Activated CD8-positive, alpha-beta T cell treated with anti-CD3 and anti-CD28 coated beads for 36 hours (primary cell): ENCODE measurements at regions not wholly inside any gene's neighbourhood (a gene's known extent, or its start where the extent isn't known, plus 50 kb on each side); places are given as distances from the start of the nearest gene placed in this dataset.

Experiments used
- ATAC-seq: fragments of 200-7000 bp; cut with Tn5 transposase; one replicate; pipeline ENCODE4 v1.10.0; 2021; ENCODE audit warnings: mild to moderate bottlenecking, moderate library complexity
- CTCF ChIA-PET: fragments of 350-600 bp; sonication (Branson Sonifier 250); formaldehyde crosslinking; loops from one replicate; lab custom pipeline; 2021; ENCODE audit warnings: antibody characterized with exemption; lab: Charles Lee
- POLR2A ChIA-PET: fragments of 350-600 bp; sonication (Branson Sonifier 250); formaldehyde crosslinking; loops from one replicate; lab custom pipeline; 2021; ENCODE audit warnings: antibody characterized with exemption; lab: Charles Lee
- DNase-seq: peaks from one replicate; pipeline ENCODE4 v3.0.0-alpha.2; 2020
- H3K27ac Mint-ChIP-seq: one replicate; pipeline ENCODE4 v1.8.0; 2021; ENCODE audit warnings: mild to moderate bottlenecking, mixed read lengths
- H3K27me3 Mint-ChIP-seq: one replicate; pipeline ENCODE4 v1.8.0; 2021; ENCODE audit warnings: mixed read lengths
- H3K36me3 Mint-ChIP-seq: one replicate; pipeline ENCODE4 v1.8.0; 2021; ENCODE audit warnings: low read depth, mixed read lengths
- H3K4me1 Mint-ChIP-seq: one replicate; pipeline ENCODE4 v1.8.0; 2021; ENCODE audit warnings: low read depth, mixed read lengths
- H3K4me3 Mint-ChIP-seq: one replicate; pipeline ENCODE4 v1.8.0; 2021; ENCODE audit warnings: mild to moderate bottlenecking, moderate library complexity, mixed read lengths
- H3K9me3 Mint-ChIP-seq: one replicate; pipeline ENCODE4 v1.8.0; 2021; ENCODE audit warnings: mixed read lengths
- CTCF ChIP-seq: fragments of 200-600 bp; IDR thresholded peaks from one replicate; pipeline ENCODE4 v1.8.0; 2022; ENCODE audit warnings: antibody characterized with exemption, mild to moderate bottlenecking
- intact Hi-C: fragments of 100-400 bp; cut with micrococcal nuclease; formaldehyde crosslinking; loops from one replicate; pipeline ENCODE4 v1.10.0; 2022

GRCh38 chr14:55877942-55878341 lies 240.3 kb upstream of the PELI2 start:
- Mint-ChIP-seq H3K9me3 (no peaks in the 10 kb centered on the region), H3K4me1 (no peaks in the 10 kb centered on the region), H3K4me3 (no peak overlapping the region), H3K27me3 (peaks cover 6% of the 10 kb centered on the region), H3K36me3 (no peaks in the 10 kb centered on the region), H3K27ac (no peak overlapping the region)
- ATAC-seq (no peak), DNase-seq (no peak)
- intact Hi-C loops: no loop called here
- CTCF ChIA-PET: no interaction called here
- TF ChIP-seq CTCF: no peak
- POLR2A ChIA-PET: no interaction called here

DNA sequence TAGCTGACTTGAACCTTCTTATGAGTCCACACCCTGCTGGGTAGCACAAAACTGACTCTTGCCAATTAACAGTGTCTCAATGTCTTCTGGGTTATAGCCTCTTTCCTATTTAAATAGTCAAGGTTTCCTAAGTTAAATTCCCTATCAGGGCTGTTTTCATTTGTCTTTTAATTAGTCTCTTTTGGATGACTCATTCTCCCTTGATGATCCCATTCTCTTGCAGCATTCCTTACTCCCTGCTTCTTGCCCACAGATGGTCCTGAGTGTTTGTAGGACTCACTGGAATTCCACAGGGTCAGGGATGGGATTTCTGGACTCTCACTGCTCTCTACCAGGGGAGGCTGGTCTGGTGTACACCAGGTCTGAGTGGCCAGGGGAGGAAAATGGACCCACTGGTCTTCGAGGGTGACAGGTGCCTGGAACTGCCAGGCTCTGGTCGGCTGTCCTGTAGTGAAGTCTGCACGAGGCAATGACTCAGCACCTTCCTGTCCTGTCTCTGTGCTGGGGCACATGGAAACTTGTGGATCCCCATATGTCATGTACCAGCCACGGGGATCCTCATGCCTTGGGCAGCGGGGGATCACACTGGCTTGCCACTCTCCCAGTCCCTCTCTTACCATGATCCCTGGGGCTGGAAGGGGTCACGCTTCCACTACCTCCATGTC lies 236.5 kb upstream of the PELI2 start:
- ATAC-seq (no peak), DNase-seq (no peak)
- Mint-ChIP-seq H3K4me3 (no peak overlapping the region), H3K4me1 (no peaks in the 10 kb centered on the region), H3K9me3 (no peaks in the 10 kb centered on the region), H3K27me3 (peaks cover 11% of the 10 kb centered on the region), H3K27ac (no peak overlapping the region), H3K36me3 (no peaks in the 10 kb centered on the region)
- CTCF ChIA-PET: interaction anchor here (1.0 kb wide), 1 partner anchor 21 kb away, joined by 4 read pairs; no protein-coding TSS in a partner anchor
- POLR2A ChIA-PET: no interaction called here
- no peak for TF ChIP-seq CTCF
- intact Hi-C loops: no loop called here

DNA sequence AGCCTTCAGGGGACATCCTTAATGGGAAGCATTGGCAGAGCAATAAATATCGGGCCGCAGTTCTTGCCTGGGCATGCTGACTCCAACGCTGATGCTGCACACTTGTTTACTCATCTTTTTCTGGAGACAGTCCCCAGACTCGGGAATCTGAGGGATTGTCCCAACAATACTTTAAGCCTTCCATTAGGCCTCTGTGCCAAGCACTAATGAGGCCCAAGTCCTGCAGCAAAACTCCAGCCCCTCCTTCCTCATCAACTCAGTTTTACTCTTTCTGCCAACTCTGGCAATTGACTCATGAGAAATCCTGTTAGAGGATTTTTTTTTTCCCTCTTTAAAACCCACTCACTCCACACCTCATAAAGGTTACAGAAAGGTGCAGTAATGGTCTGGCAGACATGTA lies 233.4 kb upstream of the PELI2 start:
- H3K36me3 Mint-ChIP-seq: no peaks in the 10 kb centered on the region
- H3K4me1 Mint-ChIP-seq: no peaks in the 10 kb centered on the region
- no peak overlapping the region for H3K27ac Mint-ChIP-seq
- H3K9me3 Mint-ChIP-seq: no peaks in the 10 kb centered on the region
- DNase-seq (no peak), ATAC-seq (no peak)
- no peak overlapping the region for H3K4me3 Mint-ChIP-seq
- intact Hi-C loops: no loop called here
- peaks cover 18% of the 10 kb centered on the region for H3K27me3 Mint-ChIP-seq
- CTCF ChIA-PET: no interaction called here
- POLR2A ChIA-PET: no interaction called here
- TF ChIP-seq CTCF: no peak

DNA sequence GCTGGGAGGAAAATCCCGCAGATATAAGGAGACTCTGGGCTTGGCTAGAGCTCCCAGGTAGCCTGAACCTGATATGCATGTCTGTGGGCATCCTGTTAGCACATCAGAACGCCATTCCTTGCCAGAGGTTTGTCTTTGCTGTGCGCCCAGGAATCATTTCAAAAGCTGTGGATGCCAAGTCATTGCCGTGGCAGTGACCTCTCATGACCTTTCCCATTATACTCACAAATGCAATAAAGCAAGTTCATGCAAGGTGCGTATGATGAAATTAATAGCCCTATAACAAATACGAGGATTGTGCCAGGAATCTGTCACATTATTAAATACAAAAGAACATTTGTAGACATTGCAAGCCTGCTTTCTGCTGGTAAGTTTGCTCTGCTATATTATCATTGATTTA lies 229.1 kb upstream of the PELI2 start:
- Mint-ChIP-seq H3K4me3 (no peak overlapping the region), H3K27ac (no peak overlapping the region), H3K36me3 (no peaks in the 10 kb centered on the region), H3K4me1 (no peaks in the 10 kb centered on the region), H3K27me3 (peaks cover 18% of the 10 kb centered on the region), H3K9me3 (no peaks in the 10 kb centered on the region)
- ATAC-seq (no peak), DNase-seq (no peak)
- intact Hi-C loops: no loop called here
- ChIA-PET POLR2A (no interaction called here), CTCF (no interaction called here)
- no peak for TF ChIP-seq CTCF

- H3K36me3 Mint-ChIP-seq: no peaks in the 10 kb centered on the region
- ChIA-PET POLR2A (no interaction called here), CTCF (no interaction called here)
- no peak overlapping the region for H3K27ac Mint-ChIP-seq
- no peak overlapping the region for H3K4me3 Mint-ChIP-seq
- no peak for TF ChIP-seq CTCF
- peaks cover 13% of the 10 kb centered on the region for H3K27me3 Mint-ChIP-seq
- no peaks in the 10 kb centered on the region for H3K4me1 Mint-ChIP-seq
- DNase-seq (no peak), ATAC-seq (no peak)
- intact Hi-C loops: no loop called here
- no peaks in the 10 kb centered on the region for H3K9me3 Mint-ChIP-seq
Observed at GRCh38 chr14:55891692-55892091, 226.5 kb upstream of the PELI2 start.
